Stimulated activated naive B cell treated with anti-CD40 and anti-IgM and Interleukin-4, amounts not matched to agents 10 μg/mL and 1 μg/mL and 100 μg/mL, for 72 hours (primary cell): ENCODE measurements at regions not wholly inside any gene's neighbourhood (a gene's known extent, or its start where the extent isn't known, plus 50 kb on each side); places are given as distances from the start of the nearest gene placed in this dataset.
"Not testable (repeated sequence)": the region's sequence is repeated elsewhere in the genome, so short reads cannot be mapped to it uniquely, and the experiment has no call there.

ENCODE experiments used
- ATAC-seq, 2 donors: fragments of 150-1000 bp; cut with Tn5 transposase; replicated peaks; 2 replicates each; pipeline ENCODE4 v1.10.0; 2021; ENCODE audit warnings: moderate library complexity in 1 of 2
- DNase-seq: peaks from one replicate; pipeline ENCODE4 v3.0.0; 2021
- H3K27ac Mint-ChIP-seq: one replicate; pipeline ENCODE4 v1.8.0; 2022; ENCODE audit warnings: mild to moderate bottlenecking, mixed read lengths
- H3K27me3 Mint-ChIP-seq, 2 donors: one replicate each; pipeline ENCODE4 v1.8.0; 2022; ENCODE audit warnings: mixed read lengths in 2 of 2
- H3K36me3 Mint-ChIP-seq, 2 donors: one replicate each; pipeline ENCODE4 v1.8.0; 2022; ENCODE audit warnings: mixed read lengths in 2 of 2, mild to moderate bottlenecking in 1 of 2
- H3K4me1 Mint-ChIP-seq, 2 donors: one replicate each; pipeline ENCODE4 v1.8.0; 2022; ENCODE audit warnings: mixed read lengths in 2 of 2, mild to moderate bottlenecking in 1 of 2
- H3K4me3 Mint-ChIP-seq, 2 donors: one replicate each; pipeline ENCODE4 v1.8.0; 2022; ENCODE audit warnings: mild to moderate bottlenecking in 2 of 2, mixed read lengths in 2 of 2, moderate library complexity in 1 of 2
- H3K9me3 Mint-ChIP-seq, 2 donors: one replicate each; pipeline ENCODE4 v1.8.0; 2022; ENCODE audit warnings: mixed read lengths in 2 of 2, mild to moderate bottlenecking in 1 of 2

- ATAC-seq: no peak
- H3K4me1 Mint-ChIP-seq: no peaks in the 10 kb centered on the region
- H3K27ac Mint-ChIP-seq: no peak overlapping the region
These were observed 67.1 kb upstream of the SH3PXD2B start for GRCh38 chr5:172521338-172521932.

DNA sequence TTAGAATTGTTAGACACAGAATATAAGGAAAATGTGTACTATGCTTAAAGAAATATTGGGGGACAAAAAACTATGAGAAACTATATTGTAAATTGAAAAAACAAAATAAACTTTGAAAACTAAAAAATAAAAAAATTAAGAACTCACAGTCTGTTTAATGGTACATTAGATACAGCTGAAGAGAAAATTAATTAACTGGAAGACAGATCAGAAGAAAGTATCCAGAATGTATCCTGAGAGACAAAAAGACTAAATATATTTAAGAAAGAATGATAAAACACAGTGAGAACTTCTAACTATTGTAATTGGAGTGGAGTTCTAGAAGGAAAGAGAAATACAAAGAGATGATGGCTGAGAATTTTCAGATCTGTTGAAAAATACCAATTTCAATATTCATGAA lies 57.6 kb upstream of the SH3PXD2B start:
- Mint-ChIP-seq H3K27me3 (peaks cover 43 to 77% of the 10 kb centered on the region in 2 donors), H3K36me3 (peaks cover 3 to 4% of the 10 kb centered on the region in 2 donors), H3K4me1 (no peaks in the 10 kb centered on the region), H3K4me3 (no peak overlapping the region), H3K9me3 (peaks cover 15 to 24% of the 10 kb centered on the region in 2 donors), H3K27ac (no peak overlapping the region)
- ATAC-seq (no peak), DNase-seq (no peak)

More at GRCh38 chr5:172521338-172521932, 67.1 kb upstream of the SH3PXD2B start:
- no peak overlapping the region for H3K4me3 Mint-ChIP-seq
- peaks cover 11 to 12% of the 10 kb centered on the region in 2 donors for H3K27me3 Mint-ChIP-seq
- peaks cover 21% of the 10 kb centered on the region in 2 donors for H3K9me3 Mint-ChIP-seq
- DNase-seq: no peak
- peaks cover 0 to 1% of the 10 kb centered on the region in 2 donors for H3K36me3 Mint-ChIP-seq

DNA sequence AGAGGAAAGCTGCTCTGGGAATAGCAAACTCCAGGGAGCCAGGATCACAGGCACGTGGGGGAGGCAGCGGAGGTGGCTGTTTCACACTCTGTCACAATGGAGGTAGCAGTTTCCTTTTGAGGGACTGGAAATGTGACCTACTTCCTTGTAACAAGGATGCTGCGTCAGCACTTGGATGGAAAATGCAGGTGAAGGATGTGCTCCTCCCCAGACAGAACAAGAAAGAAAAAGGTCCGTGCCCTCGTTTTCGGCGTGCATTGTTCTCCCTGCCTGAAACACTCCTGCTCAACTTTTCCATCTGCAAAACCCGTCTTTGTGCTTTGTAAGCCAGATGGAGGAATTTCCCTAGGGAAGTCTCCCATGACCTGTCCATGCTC lies 55.1 kb upstream of the SH3PXD2B start:
- Mint-ChIP-seq H3K4me1 (no peaks in the 10 kb centered on the region), H3K27me3 (peaks cover 34 to 66% of the 10 kb centered on the region in 2 donors), H3K9me3 (peaks cover 12 to 21% of the 10 kb centered on the region in 2 donors), H3K27ac (no peak overlapping the region), H3K36me3 (peaks cover 3 to 4% of the 10 kb centered on the region in 2 donors), H3K4me3 (no peak overlapping the region)
- DNase-seq: no peak
- no peak for ATAC-seq

DNA sequence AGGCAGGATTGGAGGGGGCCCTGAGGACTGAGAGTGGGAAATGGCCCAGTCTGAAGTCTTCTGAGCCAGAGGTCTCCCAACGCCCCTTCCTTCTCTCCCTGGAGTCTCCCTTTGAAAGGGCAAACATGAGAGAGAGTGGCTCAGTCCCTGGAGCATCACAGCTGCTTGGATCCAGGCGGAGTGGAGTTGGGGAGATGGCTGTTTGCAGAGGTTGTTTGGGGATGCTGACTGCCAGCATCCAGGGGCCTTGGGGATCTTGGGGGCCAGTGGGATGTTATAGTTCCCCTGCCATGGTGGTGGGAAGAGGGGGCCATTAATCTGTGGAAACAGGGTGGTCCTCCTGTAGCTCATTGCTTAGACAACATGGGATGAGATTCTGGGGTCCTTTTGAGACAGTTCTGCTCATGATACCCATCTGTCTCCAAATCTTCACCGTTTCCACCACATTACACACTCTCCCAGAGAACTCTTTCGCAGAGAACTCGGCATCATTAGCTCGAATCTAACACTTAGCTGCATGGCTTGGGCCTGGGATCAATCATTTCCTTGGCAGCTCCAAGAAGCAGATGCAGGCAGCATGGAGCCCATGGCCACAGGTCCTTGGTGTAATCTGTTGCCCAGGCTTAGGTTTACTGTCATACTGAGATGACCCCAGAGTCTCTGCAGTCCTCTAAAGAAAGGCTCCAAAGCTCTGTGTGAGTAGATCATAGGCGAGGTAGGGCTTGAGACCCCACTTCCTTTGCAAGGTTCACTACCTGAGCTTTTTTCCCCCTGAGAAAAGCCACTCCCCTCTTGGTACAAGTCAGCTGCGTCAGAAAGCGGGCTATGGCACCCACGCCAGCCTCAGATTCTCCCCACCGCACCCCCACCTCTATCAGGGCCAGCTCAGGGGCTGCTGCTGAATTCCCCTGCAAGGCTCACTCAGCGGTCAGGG lies 54.4 kb upstream of the SH3PXD2B start:
- DNase-seq (no peak), ATAC-seq (no peak)
- peaks cover 0 to 1% of the 10 kb centered on the region in 2 donors for H3K4me1 Mint-ChIP-seq
- peaks cover 27 to 60% of the 10 kb centered on the region in 2 donors for H3K27me3 Mint-ChIP-seq
- peaks cover 3 to 4% of the 10 kb centered on the region in 2 donors for H3K36me3 Mint-ChIP-seq
- H3K27ac Mint-ChIP-seq: no peak overlapping the region
- peaks cover 12 to 21% of the 10 kb centered on the region in 2 donors for H3K9me3 Mint-ChIP-seq
- H3K4me3 Mint-ChIP-seq: no peak overlapping the region

GRCh38 chr5:172507485-172507884 lies 53.2 kb upstream of the SH3PXD2B start:
- Mint-ChIP-seq H3K27me3 (peaks cover 18 to 47% of the 10 kb centered on the region in 2 donors), H3K9me3 (peaks cover 10 to 15% of the 10 kb centered on the region in 2 donors)
- ATAC-seq, H3K27ac Mint-ChIP-seq, H3K4me3 Mint-ChIP-seq, H3K4me1 Mint-ChIP-seq, H3K36me3 Mint-ChIP-seq, DNase-seq: not testable (repeated sequence)

DNA sequence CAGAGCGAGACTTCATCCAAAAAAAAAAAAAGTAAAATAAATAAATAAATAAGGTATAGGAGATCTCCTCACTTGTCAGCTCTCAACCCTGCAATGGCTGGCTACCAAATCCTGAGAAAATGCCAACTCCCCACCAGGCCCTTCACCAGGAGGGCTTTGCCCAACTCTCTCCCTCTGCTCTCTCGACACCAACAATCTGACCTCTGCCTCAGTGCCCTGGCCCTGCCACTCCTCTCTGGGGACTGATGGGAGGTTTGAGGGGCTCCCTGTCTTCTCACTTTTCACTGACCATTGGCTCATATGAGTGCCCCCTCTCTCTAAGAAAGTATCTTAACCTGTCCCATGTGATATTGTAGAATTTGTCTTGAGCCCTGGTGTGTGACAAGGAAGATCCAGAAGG lies 52.6 kb upstream of the SH3PXD2B start:
- Mint-ChIP-seq H3K4me1 (peaks cover 0 to 1% of the 10 kb centered on the region in 2 donors), H3K36me3 (no peaks in the 10 kb centered on the region), H3K4me3 (no peak overlapping the region), H3K27me3 (peaks cover 14 to 41% of the 10 kb centered on the region in 2 donors), H3K9me3 (peaks cover 5 to 9% of the 10 kb centered on the region in 2 donors), H3K27ac (no peak overlapping the region)
- ATAC-seq: no peak
- no peak for DNase-seq

DNA sequence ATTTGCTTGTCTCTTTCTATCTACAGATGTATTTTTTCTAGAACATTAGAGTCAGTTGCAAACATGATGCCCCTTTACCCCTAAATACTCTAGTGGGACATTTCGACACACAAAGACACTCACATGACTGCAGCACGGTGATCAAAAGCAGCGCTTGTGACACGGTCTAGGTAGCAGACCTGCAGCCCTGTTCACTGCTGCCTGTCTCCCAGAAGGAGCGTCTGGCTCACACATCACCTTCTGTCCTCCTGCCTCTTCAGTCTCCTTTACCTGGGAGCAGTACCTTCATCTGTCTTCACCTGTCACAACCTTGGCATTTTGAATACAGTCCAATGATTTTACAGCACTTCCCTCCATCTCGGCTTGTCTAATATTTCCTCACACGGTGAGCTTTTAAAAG lies 51.9 kb upstream of the SH3PXD2B start:
- H3K4me1 Mint-ChIP-seq: peaks cover 0 to 1% of the 10 kb centered on the region in 2 donors

DNA sequence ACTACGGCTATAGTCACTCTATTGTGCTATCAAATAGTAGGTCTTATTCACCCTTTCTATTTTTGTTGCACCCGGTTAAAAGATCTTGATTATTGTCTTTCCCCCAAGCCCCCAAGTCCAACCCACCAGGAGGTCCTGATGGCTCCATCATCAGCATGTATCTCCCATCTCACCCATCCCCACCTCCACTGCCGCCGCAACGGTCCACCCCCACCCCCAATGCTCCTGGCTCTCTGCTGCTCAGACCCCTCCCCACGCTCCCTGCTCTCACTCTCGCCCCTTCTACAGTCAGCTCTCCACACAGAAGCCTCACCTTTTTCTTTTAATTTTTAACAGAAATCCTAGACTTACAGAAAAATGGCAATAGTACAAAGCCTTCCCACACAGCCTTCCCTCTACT lies 51.5 kb upstream of the SH3PXD2B start:
- Mint-ChIP-seq H3K27me3 (peaks cover 17 to 41% of the 10 kb centered on the region in 2 donors), H3K36me3 (no peaks in the 10 kb centered on the region), H3K27ac (no peak overlapping the region), H3K4me3 (no peak overlapping the region), H3K9me3 (peaks cover 3 to 4% of the 10 kb centered on the region in 2 donors), H3K4me1 (peaks cover 0 to 1% of the 10 kb centered on the region in 2 donors)
- DNase-seq (no peak), ATAC-seq (no peak)

More for the DNA sequence above, 51.9 kb upstream of the SH3PXD2B start:
- no peak for DNase-seq
- Mint-ChIP-seq H3K9me3 (peaks cover 3 to 8% of the 10 kb centered on the region in 2 donors), H3K27me3 (peaks cover 17 to 41% of the 10 kb centered on the region in 2 donors), H3K4me3 (no peak overlapping the region), H3K36me3 (no peaks in the 10 kb centered on the region), H3K27ac (no peak overlapping the region)
- ATAC-seq: no peak

DNA sequence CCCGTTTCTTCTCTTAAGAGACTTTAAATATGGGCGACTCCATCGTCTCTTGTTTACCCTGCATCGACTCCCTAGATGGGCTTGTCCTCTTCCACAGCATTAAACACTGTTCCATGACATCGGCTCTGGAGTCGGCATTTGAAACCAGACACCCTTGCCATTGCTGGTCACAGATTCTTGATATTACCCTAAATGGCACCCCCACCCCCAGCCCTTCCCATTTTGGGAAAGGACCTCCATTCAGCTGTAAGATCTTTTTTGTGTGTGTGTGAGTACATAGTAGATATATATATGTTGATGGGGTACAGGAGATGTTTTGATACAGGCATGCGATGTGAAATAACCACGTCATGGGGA lies 51.1 kb upstream of the SH3PXD2B start:
- H3K36me3 Mint-ChIP-seq: no peaks in the 10 kb centered on the region
- H3K27me3 Mint-ChIP-seq: peaks cover 17 to 41% of the 10 kb centered on the region in 2 donors
- H3K27ac Mint-ChIP-seq: no peak overlapping the region
- H3K9me3 Mint-ChIP-seq: no peaks in the 10 kb centered on the region
- ATAC-seq (no peak), DNase-seq (no peak)
- H3K4me1 Mint-ChIP-seq: peaks cover 0 to 1% of the 10 kb centered on the region in 2 donors
- no peak overlapping the region for H3K4me3 Mint-ChIP-seq

GRCh38 chr5:172504701-172505402 lies 50.5 kb upstream of the SH3PXD2B start:
- H3K4me3 Mint-ChIP-seq: no peak overlapping the region
- no peak for DNase-seq
- H3K27me3 Mint-ChIP-seq: peaks cover 17 to 41% of the 10 kb centered on the region in 2 donors
- H3K9me3 Mint-ChIP-seq: no peaks in the 10 kb centered on the region
- no peak overlapping the region for H3K27ac Mint-ChIP-seq
- no peaks in the 10 kb centered on the region for H3K36me3 Mint-ChIP-seq
- ATAC-seq: no peak
- peaks cover 0 to 1% of the 10 kb centered on the region in 2 donors for H3K4me1 Mint-ChIP-seq

DNA sequence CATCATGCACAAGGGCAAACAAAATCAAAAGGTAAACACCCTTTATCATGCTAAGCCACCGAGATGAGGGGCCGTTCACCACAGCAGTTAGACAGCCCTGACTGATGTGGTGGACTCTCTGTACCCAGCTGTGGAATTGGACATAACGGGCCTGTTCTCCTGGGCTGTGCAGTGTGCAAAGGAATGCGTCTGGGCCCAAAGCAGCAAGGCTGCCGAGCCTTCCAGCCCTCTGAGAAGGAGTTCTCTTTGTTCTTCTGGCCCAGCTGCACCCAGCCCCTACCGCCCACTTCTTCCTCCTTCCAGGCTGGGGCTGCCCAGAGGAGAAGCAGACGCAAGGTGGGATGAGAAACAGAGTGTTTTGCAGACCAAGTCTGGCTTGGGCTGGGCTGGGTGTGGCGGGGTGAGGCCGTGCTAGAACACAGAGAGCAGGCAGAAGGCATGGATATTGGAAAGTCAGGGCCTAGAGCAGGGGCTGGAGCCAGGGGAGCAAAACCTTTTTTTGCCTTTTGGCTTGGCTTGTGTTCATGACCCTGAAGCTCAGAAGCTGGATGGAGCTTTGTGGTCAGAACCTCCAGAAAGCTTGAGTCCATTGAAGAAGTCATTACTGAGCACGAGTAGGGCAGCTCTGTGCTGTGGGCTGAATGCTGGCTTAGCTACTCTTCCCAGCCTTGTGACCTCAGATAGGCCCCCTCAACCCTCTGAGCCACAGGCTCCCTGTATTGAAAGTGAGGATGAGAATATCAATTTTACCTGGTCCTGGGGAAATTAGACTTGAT lies 49.8 kb upstream of the SH3PXD2B start:
- no peak for ATAC-seq
- H3K27ac Mint-ChIP-seq: no peak overlapping the region
- H3K4me1 Mint-ChIP-seq: peaks cover 0 to 1% of the 10 kb centered on the region in 2 donors
- DNase-seq: no peak
- peaks cover 17 to 34% of the 10 kb centered on the region in 2 donors for H3K27me3 Mint-ChIP-seq
- no peak overlapping the region for H3K4me3 Mint-ChIP-seq
- H3K9me3 Mint-ChIP-seq: no peaks in the 10 kb centered on the region
- H3K36me3 Mint-ChIP-seq: no peaks in the 10 kb centered on the region
